Panc1 (cell line): ENCODE measurements at regions not wholly inside any gene's neighbourhood (a gene's known extent, or its start where the extent isn't known, plus 50 kb on each side); places are given as distances from the start of the nearest gene placed in this dataset.

Experiments used
- ATAC-seq: fragments of 200-7000 bp; cut with Tn5 transposase; 2 replicates; pipeline ENCODE4 v1.9.1; 2020; ENCODE audit warnings: mild to moderate bottlenecking, moderate library complexity
- BruUV-seq: library from RNA; stranded (reverse); fragments of 400-500 nt; replicated peaks from 2 replicates; lab custom pipeline; 2021; lab: Mats Ljungman, UMichigan
- CTCF ChIA-PET: fragments of 300-600 bp; sonication (Branson Sonifier 250); formaldehyde crosslinking; loops from one replicate; lab custom pipeline; 2022; ENCODE audit warnings: antibody characterized with exemption; lab: Charles Lee
- POLR2A ChIA-PET: fragments of 300-600 bp; sonication (Branson Sonifier 250); formaldehyde crosslinking; loops from one replicate; lab custom pipeline; 2022; ENCODE audit warnings: antibody characterized with exemption; lab: Charles Lee
- DNase-seq: peaks from one replicate; pipeline ENCODE4 v3.0.0-alpha.2; 2010; ENCODE audit warnings: low read depth, low spot score
- H3K27ac ChIP-seq: 2 replicates; pipeline ENCODE4 v1.5.1; 2011; ENCODE audit warnings: mild to moderate bottlenecking, low read length, inconsistent platforms
- H3K27me3 ChIP-seq: fragments of 200-500 bp; sonication (Bioruptor generic); 2 replicates; pipeline ENCODE4 v1.6.0; 2014; ENCODE audit warnings: low read length, inconsistent platforms; ENCODE audit not compliant: control insufficient read depth, insufficient read depth
- H3K36me3 ChIP-seq: fragments of 200-500 bp; sonication (Bioruptor generic); 2 replicates; pipeline ENCODE4 v1.5.1; 2014; ENCODE audit warnings: inconsistent platforms, mild to moderate bottlenecking, low read length, moderate library complexity; ENCODE audit not compliant: control insufficient read depth, insufficient read depth
- H3K4me1 ChIP-seq: 2 replicates; pipeline ENCODE4 v1.5.1; 2011; ENCODE audit warnings: inconsistent platforms, mild to moderate bottlenecking, low read length, moderate library complexity; ENCODE audit not compliant: control insufficient read depth, insufficient read depth
- H3K4me3 ChIP-seq, 2 experiments: 2 replicates each; pipeline ENCODE4 v1.5.1; 2011 to 2012; ENCODE audit warnings: low read depth in 2 of 2, low read length in 2 of 2, mild to moderate bottlenecking in 2 of 2, inconsistent platforms in 1 of 2, moderate library complexity in 1 of 2
- H3K9me3 ChIP-seq: fragments of 200-500 bp; sonication (Bioruptor generic); 2 replicates; pipeline ENCODE4 v1.5.1; 2014; ENCODE audit warnings: low read depth, mild to moderate bottlenecking, inconsistent platforms, low read length, moderate library complexity; ENCODE audit not compliant: control insufficient read depth, insufficient read depth
- POLR2AphosphoS5 ChIP-seq: IDR thresholded peaks from 2 replicates; pipeline ENCODE4 v1.6.1; 2012; ENCODE audit warnings: mild to moderate bottlenecking, low read depth, low read length, moderate library complexity
- SIN3A ChIP-seq: IDR thresholded peaks from 2 replicates; pipeline ENCODE4 v1.6.1; 2012; ENCODE audit warnings: low read depth, mild to moderate bottlenecking, low read length, moderate library complexity, borderline replicate concordance; ENCODE audit not compliant: insufficient read depth
- TCF7L2 ChIP-seq: IDR thresholded peaks from 2 replicates; pipeline ENCODE4 v1.6.1; 2011; ENCODE audit warnings: mild to moderate bottlenecking, low read depth, low read length, inconsistent platforms
- in situ Hi-C: cut with HindIII; loops from 2 replicates; pipeline ENCODE4 v1.10.0; 2016; ENCODE audit warnings: low sequenced_read_pairs, low pct_unique_long_range_greater_than_20kb
- intact Hi-C: fragments of 100-400 bp; cut with micrococcal nuclease; formaldehyde crosslinking; loops from one replicate; pipeline ENCODE4 v1.10.0; 2022; ENCODE audit not compliant: unreplicated experiment
- TF ChIP-seq, protein P1 (sequence below), 2 experiments: IDR thresholded peaks; 2 replicates each; pipeline ENCODE4 v1.6.1; 2011 to 2012; ENCODE audit warnings: low read depth in 2 of 2, control low read depth in 1 of 2, low read length in 1 of 2, mild to moderate bottlenecking in 1 of 2, moderate library complexity in 1 of 2; ENCODE audit not compliant: insufficient read depth in 1 of 2
- TF ChIP-seq, protein P2 (sequence below): fragments of 450-650 bp; IDR thresholded peaks from 2 replicates; pipeline ENCODE4 v1.5.1; 2017; ENCODE audit warnings: mild to moderate bottlenecking

DNA sequence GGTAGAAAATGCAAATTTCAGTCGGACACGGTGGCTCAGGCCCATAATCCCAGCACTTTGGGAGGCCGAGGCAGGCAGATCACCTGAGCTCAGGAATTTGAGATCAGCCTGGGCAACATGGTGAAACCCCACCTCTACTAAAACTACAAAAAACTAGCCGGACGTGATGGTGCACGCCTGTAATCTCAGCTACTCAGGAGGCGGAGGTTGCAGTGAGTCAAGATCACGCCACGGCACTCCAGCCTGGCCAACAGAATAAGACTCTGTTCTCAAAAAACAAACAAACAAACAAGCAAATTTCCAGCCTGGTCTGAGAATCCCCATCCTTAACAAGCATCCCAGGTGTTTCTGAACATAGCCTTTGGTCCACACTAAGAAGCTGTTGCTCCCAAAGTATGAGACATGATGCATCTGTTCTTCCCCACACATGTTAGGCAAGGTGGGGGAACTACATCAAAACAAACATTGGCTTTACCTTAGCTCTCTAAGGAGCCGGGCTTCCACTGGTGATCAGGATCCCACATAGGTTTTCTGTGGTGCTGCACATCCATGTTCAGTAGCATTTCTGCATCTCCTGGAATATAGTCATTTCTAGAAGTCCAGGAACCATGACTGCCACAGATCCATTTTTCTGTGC is 92.5 kb upstream of the DMRT1 start:
- H3K4me3 ChIP-seq = no peak overlapping the region
- ATAC-seq = no peak
- no peaks in the 10 kb centered on the region for H3K27me3 ChIP-seq
- DNase-seq = no peak
- H3K36me3 ChIP-seq = no peaks in the 10 kb centered on the region
- no TSS peak for BruUV-seq
- H3K9me3 ChIP-seq = no peaks in the 10 kb centered on the region
- intact Hi-C loops = no loop called here
- H3K27ac ChIP-seq = no peak overlapping the region
- ChIA-PET CTCF (no interaction called here), POLR2A (no interaction called here)
- in situ Hi-C loops = no loop called here
- no peaks in the 10 kb centered on the region for H3K4me1 ChIP-seq
- TF ChIP-seq, protein P1, sequence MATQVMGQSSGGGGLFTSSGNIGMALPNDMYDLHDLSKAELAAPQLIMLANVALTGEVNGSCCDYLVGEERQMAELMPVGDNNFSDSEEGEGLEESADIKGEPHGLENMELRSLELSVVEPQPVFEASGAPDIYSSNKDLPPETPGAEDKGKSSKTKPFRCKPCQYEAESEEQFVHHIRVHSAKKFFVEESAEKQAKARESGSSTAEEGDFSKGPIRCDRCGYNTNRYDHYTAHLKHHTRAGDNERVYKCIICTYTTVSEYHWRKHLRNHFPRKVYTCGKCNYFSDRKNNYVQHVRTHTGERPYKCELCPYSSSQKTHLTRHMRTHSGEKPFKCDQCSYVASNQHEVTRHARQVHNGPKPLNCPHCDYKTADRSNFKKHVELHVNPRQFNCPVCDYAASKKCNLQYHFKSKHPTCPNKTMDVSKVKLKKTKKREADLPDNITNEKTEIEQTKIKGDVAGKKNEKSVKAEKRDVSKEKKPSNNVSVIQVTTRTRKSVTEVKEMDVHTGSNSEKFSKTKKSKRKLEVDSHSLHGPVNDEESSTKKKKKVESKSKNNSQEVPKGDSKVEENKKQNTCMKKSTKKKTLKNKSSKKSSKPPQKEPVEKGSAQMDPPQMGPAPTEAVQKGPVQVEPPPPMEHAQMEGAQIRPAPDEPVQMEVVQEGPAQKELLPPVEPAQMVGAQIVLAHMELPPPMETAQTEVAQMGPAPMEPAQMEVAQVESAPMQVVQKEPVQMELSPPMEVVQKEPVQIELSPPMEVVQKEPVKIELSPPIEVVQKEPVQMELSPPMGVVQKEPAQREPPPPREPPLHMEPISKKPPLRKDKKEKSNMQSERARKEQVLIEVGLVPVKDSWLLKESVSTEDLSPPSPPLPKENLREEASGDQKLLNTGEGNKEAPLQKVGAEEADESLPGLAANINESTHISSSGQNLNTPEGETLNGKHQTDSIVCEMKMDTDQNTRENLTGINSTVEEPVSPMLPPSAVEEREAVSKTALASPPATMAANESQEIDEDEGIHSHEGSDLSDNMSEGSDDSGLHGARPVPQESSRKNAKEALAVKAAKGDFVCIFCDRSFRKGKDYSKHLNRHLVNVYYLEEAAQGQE (IDR thresholded peaks at IDR 0.05; ENCODE audit: insufficient read depth in 1 of 2, low read depth in 2 of 2, low read length in 1 of 2) = no peak
- no peak for TF ChIP-seq POLR2AphosphoS5
- no peak for TF ChIP-seq SIN3A
- TF ChIP-seq, protein P2, sequence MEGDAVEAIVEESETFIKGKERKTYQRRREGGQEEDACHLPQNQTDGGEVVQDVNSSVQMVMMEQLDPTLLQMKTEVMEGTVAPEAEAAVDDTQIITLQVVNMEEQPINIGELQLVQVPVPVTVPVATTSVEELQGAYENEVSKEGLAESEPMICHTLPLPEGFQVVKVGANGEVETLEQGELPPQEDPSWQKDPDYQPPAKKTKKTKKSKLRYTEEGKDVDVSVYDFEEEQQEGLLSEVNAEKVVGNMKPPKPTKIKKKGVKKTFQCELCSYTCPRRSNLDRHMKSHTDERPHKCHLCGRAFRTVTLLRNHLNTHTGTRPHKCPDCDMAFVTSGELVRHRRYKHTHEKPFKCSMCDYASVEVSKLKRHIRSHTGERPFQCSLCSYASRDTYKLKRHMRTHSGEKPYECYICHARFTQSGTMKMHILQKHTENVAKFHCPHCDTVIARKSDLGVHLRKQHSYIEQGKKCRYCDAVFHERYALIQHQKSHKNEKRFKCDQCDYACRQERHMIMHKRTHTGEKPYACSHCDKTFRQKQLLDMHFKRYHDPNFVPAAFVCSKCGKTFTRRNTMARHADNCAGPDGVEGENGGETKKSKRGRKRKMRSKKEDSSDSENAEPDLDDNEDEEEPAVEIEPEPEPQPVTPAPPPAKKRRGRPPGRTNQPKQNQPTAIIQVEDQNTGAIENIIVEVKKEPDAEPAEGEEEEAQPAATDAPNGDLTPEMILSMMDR = no peak
- TF ChIP-seq TCF7L2 = no peak

DNA sequence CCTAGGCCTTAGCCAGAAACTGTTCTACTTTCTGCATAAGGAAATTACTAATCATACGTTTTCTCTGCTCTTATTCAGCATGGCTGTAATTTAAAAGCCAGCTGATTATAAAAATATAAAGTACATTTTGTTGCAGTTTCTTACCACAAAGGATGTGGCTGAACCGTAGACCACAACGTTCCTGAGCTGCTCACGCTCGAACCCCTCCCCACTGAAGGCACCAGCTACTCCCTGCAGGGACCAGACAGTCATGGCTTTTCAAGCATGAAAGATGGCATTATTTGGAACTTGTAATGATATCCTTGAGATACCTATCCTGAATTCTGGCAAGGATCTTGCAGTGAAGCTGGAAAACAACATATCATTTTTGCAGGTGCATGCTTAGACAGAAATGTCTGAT is 91.8 kb upstream of the DMRT1 start:
- BruUV-seq = no TSS peak
- TF ChIP-seq TCF7L2 (no peak), SIN3A (no peak), POLR2AphosphoS5 (no peak)
- TF ChIP-seq, protein P2 = no peak
- TF ChIP-seq, protein P1 (IDR thresholded peaks at IDR 0.05; ENCODE audit: insufficient read depth in 1 of 2, low read depth in 2 of 2, low read length in 1 of 2) = no peak
- no peak overlapping the region for H3K4me3 ChIP-seq
- ATAC-seq = no peak
- no peaks in the 10 kb centered on the region for H3K36me3 ChIP-seq
- intact Hi-C loops = no loop called here
- POLR2A ChIA-PET = no interaction called here
- H3K4me1 ChIP-seq = no peaks in the 10 kb centered on the region
- no peaks in the 10 kb centered on the region for H3K9me3 ChIP-seq
- in situ Hi-C loops = no loop called here
- no peaks in the 10 kb centered on the region for H3K27me3 ChIP-seq
- H3K27ac ChIP-seq = no peak overlapping the region
- DNase-seq = no peak
- CTCF ChIA-PET = no interaction called here
